SK-N-SH (cell line): ENCODE measurements at regions not wholly inside any gene's neighbourhood (a gene's known extent, or its start where the extent isn't known, plus 50 kb on each side); places are given as distances from the start of the nearest gene placed in this dataset.
A peak's percentile ranks its signal among the peaks of the same experiment; 100 is the strongest.

Experiments used
- CTCF ChIA-PET: fragments of 300-600, 350-600 bp; formaldehyde crosslinking; extraction: SDS; loops from one replicate; lab custom pipeline; 2021; lab: Yijun Ruan, JAX
- POLR2A ChIA-PET: fragments of 350-600 bp; sonication (Branson Sonifier 250); formaldehyde crosslinking; extraction: SDS; loops from one replicate; lab custom pipeline; 2020; ENCODE audit warnings: antibody characterized with exemption, inconsistent platforms; lab: Yijun Ruan, JAX
- DNase-seq: peaks from one replicate; pipeline ENCODE4 v3.0.0; 2012
- H2AFZ ChIP-seq: fragments of 200-600 bp; sonication (generic); 2 replicates; pipeline ENCODE4 v1.8.1; 2016; ENCODE audit warnings: antibody characterized with exemption, mild to moderate bottlenecking, low read depth
- H3F3A ChIP-seq: fragments of 200-600 bp; sonication (generic); replicated peaks from 2 replicates; pipeline ENCODE3; 2016; ENCODE audit warnings: antibody characterized with exemption, mild to moderate bottlenecking; ENCODE audit not compliant: insufficient read depth
- H3K27ac ChIP-seq, 2 experiments: fragments of 200-500 bp in 1 of 2; fragments of 200-600 bp in 1 of 2; sonication (Bioruptor generic) in 1 of 2; sonication (generic), shearing (Covaris generic) in 1 of 2; 2 replicates each; pipeline versions ENCODE4 v1.5.1 to v1.6.1; 2014 to 2016; ENCODE audit warnings: low read depth in 2 of 2, inconsistent platforms in 1 of 2, low read length in 1 of 2, mild to moderate bottlenecking in 1 of 2, mixed read lengths in 1 of 2
- H3K27me3 ChIP-seq: fragments of 200-600 bp; sonication (generic), shearing (Covaris generic); 2 replicates; pipeline ENCODE4 v1.6.1; 2016; ENCODE audit warnings: mixed run types; ENCODE audit not compliant: insufficient read depth
- H3K36me3 ChIP-seq, 2 experiments: fragments of 200-500 bp in 1 of 2; fragments of 200-600 bp in 1 of 2; sonication (Bioruptor generic) in 1 of 2; sonication (generic) in 1 of 2; replicated peaks in 1 of 2; 2 replicates each; pipeline versions ENCODE3 to v1.5.1; 2014 to 2016; ENCODE audit warnings: low read length in 1 of 2, mild to moderate bottlenecking in 1 of 2; ENCODE audit not compliant: insufficient read depth in 2 of 2, control insufficient read depth in 1 of 2
- H3K4me1 ChIP-seq, 2 experiments: fragments of 200-500 bp in 1 of 2; fragments of 200-600 bp in 1 of 2; sonication (Bioruptor generic) in 1 of 2; sonication (generic), shearing (Covaris generic) in 1 of 2; 2 replicates each; pipeline versions ENCODE4 v1.5.1 to v1.6.1; 2014 to 2016; ENCODE audit warnings: low read depth in 1 of 2, low read length in 1 of 2, mixed run types in 1 of 2; ENCODE audit not compliant: insufficient read depth in 2 of 2, control insufficient read depth in 1 of 2
- H3K4me2 ChIP-seq: fragments of 200-600 bp; sonication (generic), shearing (Covaris generic); 2 replicates; pipeline ENCODE4 v1.6.1; 2017; ENCODE audit warnings: mixed run types
- H3K4me3 ChIP-seq, 2 experiments: fragments of 200-500 bp in 1 of 2; fragments of 200-600 bp in 1 of 2; sonication (Bioruptor generic) in 1 of 2; sonication (generic), shearing (Covaris generic) in 1 of 2; 2 replicates each; pipeline versions ENCODE4 v1.5.1 to v1.8.1; 2014 to 2016; ENCODE audit warnings: low read depth in 2 of 2, inconsistent platforms in 1 of 2, low read length in 1 of 2, mild to moderate bottlenecking in 1 of 2, mixed read lengths in 1 of 2, moderate library complexity in 1 of 2
- H3K79me2 ChIP-seq: fragments of 200-600 bp; sonication (generic); 2 replicates; pipeline ENCODE4 v1.8.1; 2017; ENCODE audit warnings: mild to moderate bottlenecking; ENCODE audit not compliant: insufficient read depth
- H3K9ac ChIP-seq: fragments of 200-600 bp; sonication (generic); 2 replicates; pipeline ENCODE4 v1.6.1; 2017; ENCODE audit warnings: mixed run types
- H3K9me2 ChIP-seq: fragments of 200-600 bp; sonication (generic); 2 replicates; pipeline ENCODE4 v1.6.1; 2017; ENCODE audit warnings: mixed run types
- H3K9me3 ChIP-seq: fragments of 200-600 bp; sonication (generic); 2 replicates; pipeline ENCODE4 v1.6.1; 2017; ENCODE audit warnings: mixed run types, mild to moderate bottlenecking, moderate library complexity
- H4K20me1 ChIP-seq: fragments of 200-600 bp; sonication (generic); 2 replicates; pipeline ENCODE4 v1.6.1; 2017; ENCODE audit warnings: mild to moderate bottlenecking, mixed run types; ENCODE audit not compliant: insufficient read depth
- EP300 ChIP-seq, 2 experiments: IDR thresholded peaks; 2 replicates each; pipeline versions ENCODE4 v1.4.0 to v1.6.1; 2012; ENCODE audit warnings: borderline replicate concordance in 1 of 2, low read depth in 1 of 2, low read length in 1 of 2
- FOXJ3 ChIP-seq: sonication (generic); formaldehyde crosslinking; IDR thresholded peaks from 2 replicates; pipeline ENCODE4 v1.5.1; 2020; ENCODE audit warnings: mild to moderate bottlenecking, missing genetic modification reagents
- JUND ChIP-seq: IDR thresholded peaks from 2 replicates; pipeline ENCODE4 v1.4.0; 2012
- MEF2A ChIP-seq: IDR thresholded peaks from 2 replicates; pipeline ENCODE4 v1.4.0; 2012; ENCODE audit warnings: low read depth, borderline replicate concordance
- RAD21 ChIP-seq: IDR thresholded peaks from 2 replicates; pipeline ENCODE4 v1.6.1; 2012; ENCODE audit warnings: mild to moderate bottlenecking, low read length
- RCOR1 ChIP-seq: fragments of 150-350 bp; IDR thresholded peaks from 2 replicates; pipeline ENCODE4 v1.6.1; 2017; ENCODE audit warnings: antibody characterized with exemption, low read length
- RFX5 ChIP-seq: IDR thresholded peaks from 2 replicates; pipeline ENCODE4 v1.6.1; 2012; ENCODE audit warnings: mild to moderate bottlenecking, improper control_type of control experiment, low read length
- SIN3A ChIP-seq: IDR thresholded peaks from 2 replicates; pipeline ENCODE4 v1.6.1; 2012; ENCODE audit warnings: low read depth, mild to moderate bottlenecking, low read length, moderate library complexity, borderline replicate concordance
- YY1 ChIP-seq: IDR thresholded peaks from 2 replicates; pipeline ENCODE4 v1.4.0; 2012; ENCODE audit warnings: low read depth, mild to moderate bottlenecking
- WGBS: methylation state at CpG from one replicate; pipeline ENCODE4 v1.1.6; 2017; ENCODE audit warnings: low lambda C conversion rate; 5-methylcytosine and 5-hydroxymethylcytosine counted together
- TF ChIP-seq, protein P1 (sequence below): IDR thresholded peaks from 2 replicates; pipeline ENCODE4 v1.6.1; 2012; ENCODE audit warnings: mild to moderate bottlenecking, low read depth, low read length, moderate library complexity
- TF ChIP-seq, protein P2 (sequence below): IDR thresholded peaks from 2 replicates; pipeline ENCODE4 v1.4.0; 2012; ENCODE audit warnings: low read depth, borderline replicate concordance

DNA sequence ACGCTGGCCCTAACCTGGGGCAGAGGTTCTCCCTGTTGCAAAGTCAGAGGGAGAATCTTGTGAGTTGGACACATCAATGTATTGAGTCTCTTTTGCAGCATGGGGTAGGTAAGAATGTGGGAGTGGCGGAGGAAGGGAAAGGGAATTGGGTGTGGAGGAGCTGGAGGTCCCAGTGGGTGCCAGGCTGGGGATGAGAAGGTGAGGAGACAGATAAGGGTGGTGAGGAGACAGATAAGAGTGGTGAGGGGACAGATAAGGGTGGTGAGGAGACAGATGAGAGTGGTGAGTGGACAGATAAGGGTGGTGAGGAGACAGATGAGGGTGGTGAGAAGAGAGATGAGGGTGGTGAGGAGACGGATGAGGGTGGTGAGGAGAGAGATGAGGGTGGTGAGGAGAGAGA lies 72.9 kb upstream of the SFSWAP start (continued):
- TF ChIP-seq, protein P1, sequence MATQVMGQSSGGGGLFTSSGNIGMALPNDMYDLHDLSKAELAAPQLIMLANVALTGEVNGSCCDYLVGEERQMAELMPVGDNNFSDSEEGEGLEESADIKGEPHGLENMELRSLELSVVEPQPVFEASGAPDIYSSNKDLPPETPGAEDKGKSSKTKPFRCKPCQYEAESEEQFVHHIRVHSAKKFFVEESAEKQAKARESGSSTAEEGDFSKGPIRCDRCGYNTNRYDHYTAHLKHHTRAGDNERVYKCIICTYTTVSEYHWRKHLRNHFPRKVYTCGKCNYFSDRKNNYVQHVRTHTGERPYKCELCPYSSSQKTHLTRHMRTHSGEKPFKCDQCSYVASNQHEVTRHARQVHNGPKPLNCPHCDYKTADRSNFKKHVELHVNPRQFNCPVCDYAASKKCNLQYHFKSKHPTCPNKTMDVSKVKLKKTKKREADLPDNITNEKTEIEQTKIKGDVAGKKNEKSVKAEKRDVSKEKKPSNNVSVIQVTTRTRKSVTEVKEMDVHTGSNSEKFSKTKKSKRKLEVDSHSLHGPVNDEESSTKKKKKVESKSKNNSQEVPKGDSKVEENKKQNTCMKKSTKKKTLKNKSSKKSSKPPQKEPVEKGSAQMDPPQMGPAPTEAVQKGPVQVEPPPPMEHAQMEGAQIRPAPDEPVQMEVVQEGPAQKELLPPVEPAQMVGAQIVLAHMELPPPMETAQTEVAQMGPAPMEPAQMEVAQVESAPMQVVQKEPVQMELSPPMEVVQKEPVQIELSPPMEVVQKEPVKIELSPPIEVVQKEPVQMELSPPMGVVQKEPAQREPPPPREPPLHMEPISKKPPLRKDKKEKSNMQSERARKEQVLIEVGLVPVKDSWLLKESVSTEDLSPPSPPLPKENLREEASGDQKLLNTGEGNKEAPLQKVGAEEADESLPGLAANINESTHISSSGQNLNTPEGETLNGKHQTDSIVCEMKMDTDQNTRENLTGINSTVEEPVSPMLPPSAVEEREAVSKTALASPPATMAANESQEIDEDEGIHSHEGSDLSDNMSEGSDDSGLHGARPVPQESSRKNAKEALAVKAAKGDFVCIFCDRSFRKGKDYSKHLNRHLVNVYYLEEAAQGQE, result no peak
- TF ChIP-seq YY1, result no peak
- no peak for TF ChIP-seq RFX5

DNA sequence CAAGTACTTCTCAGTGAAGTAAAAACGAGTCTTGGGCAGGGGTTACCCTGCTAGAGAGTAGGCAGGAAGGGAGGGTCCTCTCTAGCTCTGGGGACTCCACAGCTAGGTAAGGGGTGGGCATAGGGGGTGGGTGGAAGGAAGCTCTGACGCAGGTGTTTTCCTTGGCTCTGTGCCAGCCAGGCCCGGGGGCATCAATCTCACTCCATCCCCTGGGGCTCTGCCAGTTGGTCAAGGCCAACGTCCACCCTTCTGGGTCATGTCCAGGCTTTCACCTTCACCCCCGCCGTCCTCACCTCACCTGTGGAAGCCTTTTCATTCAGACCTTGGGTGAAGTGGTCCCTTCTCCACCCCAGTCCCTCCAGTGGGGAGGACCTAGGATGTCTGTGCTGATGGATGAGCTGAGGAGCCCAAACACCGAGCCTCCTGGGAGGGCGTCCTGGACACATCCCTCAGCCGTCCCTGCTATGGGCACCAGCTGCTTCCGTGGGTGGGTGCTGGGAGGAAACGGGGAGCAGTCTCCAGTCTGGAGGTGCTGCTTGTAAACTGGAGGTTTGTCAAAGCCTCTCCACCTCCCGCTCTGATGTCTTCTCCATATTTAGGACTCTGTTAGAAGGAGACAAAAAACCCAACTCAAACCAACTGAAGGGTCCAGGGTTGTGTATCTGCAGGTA lies 71.5 kb upstream of the SFSWAP start:
- H2AFZ ChIP-seq, result no peak overlapping the region
- H3K27ac ChIP-seq, result peak overlapping the region in 1 of 2 experiments; percentile 95; a peak in 2 of 4 replicates
- H3K9me3 ChIP-seq, result no peaks in the 10 kb centered on the region
- H3K4me3 ChIP-seq, result no peak overlapping the region
- H3F3A ChIP-seq, result no peaks in the 10 kb centered on the region
- no peaks in the 10 kb centered on the region for H4K20me1 ChIP-seq
- ChIA-PET CTCF (interaction anchor here (1.1 to 1.3 kb wide), 3 partner anchors 26 to 33 kb away, joined by 3 to 4 read pairs (median 3); no protein-coding TSS in a partner anchor), POLR2A (no interaction called here)
- no peak overlapping the region for H3K9ac ChIP-seq
- no peaks in the 10 kb centered on the region for H3K36me3 ChIP-seq
- H3K4me2 ChIP-seq, result no peak overlapping the region
- WGBS, result 35% methylated on average over 12 of the region's 12 CpGs
- H3K9me2 ChIP-seq, result no peaks in the 10 kb centered on the region
- TF ChIP-seq JUND (no peak), SIN3A (no peak)
- TF ChIP-seq, protein P2, sequence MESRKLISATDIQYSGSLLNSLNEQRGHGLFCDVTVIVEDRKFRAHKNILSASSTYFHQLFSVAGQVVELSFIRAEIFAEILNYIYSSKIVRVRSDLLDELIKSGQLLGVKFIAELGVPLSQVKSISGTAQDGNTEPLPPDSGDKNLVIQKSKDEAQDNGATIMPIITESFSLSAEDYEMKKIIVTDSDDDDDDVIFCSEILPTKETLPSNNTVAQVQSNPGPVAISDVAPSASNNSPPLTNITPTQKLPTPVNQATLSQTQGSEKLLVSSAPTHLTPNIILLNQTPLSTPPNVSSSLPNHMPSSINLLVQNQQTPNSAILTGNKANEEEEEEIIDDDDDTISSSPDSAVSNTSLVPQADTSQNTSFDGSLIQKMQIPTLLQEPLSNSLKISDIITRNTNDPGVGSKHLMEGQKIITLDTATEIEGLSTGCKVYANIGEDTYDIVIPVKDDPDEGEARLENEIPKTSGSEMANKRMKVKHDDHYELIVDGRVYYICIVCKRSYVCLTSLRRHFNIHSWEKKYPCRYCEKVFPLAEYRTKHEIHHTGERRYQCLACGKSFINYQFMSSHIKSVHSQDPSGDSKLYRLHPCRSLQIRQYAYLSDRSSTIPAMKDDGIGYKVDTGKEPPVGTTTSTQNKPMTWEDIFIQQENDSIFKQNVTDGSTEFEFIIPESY, result no peak
- no peaks in the 10 kb centered on the region for H3K79me2 ChIP-seq
- no peaks in the 10 kb centered on the region for H3K27me3 ChIP-seq
- H3K4me1 ChIP-seq, result peaks cover 0 to 39% of the 10 kb centered on the region in 2 experiments; a peak in 2 of 4 replicates
- peak; percentile 39 for DNase-seq

DNA sequence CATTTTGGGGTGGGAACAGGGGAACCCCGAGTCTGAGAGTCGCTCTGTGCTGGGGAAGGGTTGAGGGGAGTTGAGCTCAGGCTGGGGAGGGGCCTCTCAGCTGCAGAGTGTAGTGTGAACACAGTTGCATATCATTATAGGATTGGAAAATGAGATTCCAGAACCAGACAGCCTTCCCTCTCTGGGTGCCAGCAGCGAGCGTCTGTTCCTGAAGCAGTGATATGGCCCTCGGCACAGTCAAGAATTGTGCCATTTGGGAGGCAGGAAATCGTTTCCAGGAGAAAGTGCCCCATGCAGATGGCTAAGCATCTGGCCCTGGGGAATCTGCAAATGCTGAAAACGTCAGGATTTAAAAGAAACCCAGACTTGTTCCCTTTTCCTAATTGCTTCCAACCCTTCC lies 70.4 kb upstream of the SFSWAP start:
- WGBS, result 3% methylated on average over 6 of the region's 7 CpGs
- H3K9me3 ChIP-seq, result no peaks in the 10 kb centered on the region

More for the DNA sequence above, 70.4 kb upstream of the SFSWAP start:
- Histone ChIP-seq H3K4me3 (no peak overlapping the region), H2AFZ (no peak overlapping the region), H3K4me2 (no peak overlapping the region), H3F3A (no peaks in the 10 kb centered on the region), H3K27me3 (no peaks in the 10 kb centered on the region)
- peak; percentile 82 for DNase-seq
- CTCF ChIA-PET, result interaction anchor here (1.2 kb wide), 1 partner anchor 34 kb away, joined by 3 read pairs; no protein-coding TSS in a partner anchor
- TF ChIP-seq MEF2A (no peak), RCOR1 (peak; percentile 49; the same call in 1 of the 2 replicates), RAD21 (0 out of 2 replicates have a peak, but pooled peaks have one; percentile 21), EP300 (IDR thresholded peaks at IDR 0.05; ENCODE audit: borderline replicate concordance in 1 of 2, low read depth in 1 of 2, low read length in 1 of 2) (peak in 1 of 2 experiments; percentile 75; a peak in 2 of 4 replicates), FOXJ3 (peak; percentile 61; the same call in 1 of the 2 replicates)
- TF ChIP-seq, protein P2, result no peak
- TF ChIP-seq, all 33 proteins: peak for 4
- Histone ChIP-seq H3K9ac (no peak overlapping the region), H3K4me1 (peaks cover 0 to 39% of the 10 kb centered on the region in 2 experiments; a peak in 2 of 4 replicates), H3K36me3 (no peaks in the 10 kb centered on the region), H4K20me1 (no peaks in the 10 kb centered on the region), H3K79me2 (no peaks in the 10 kb centered on the region), H3K27ac (peak overlapping the region in 1 of 2 experiments; percentile 95; a peak in 2 of 4 replicates), H3K9me2 (no peaks in the 10 kb centered on the region)
- POLR2A ChIA-PET, result interaction anchor here (0.7 kb wide), 1 partner anchor 70 kb away, joined by 3 read pairs; the partner anchor contains the start of gene SFSWAP
